GM12892 (cell line): ENCODE measurements at regions not wholly inside any gene's neighbourhood (a gene's known extent, or its start where the extent isn't known, plus 50 kb on each side); places are given as distances from the start of the nearest gene placed in this dataset.
"Not testable (repeated sequence)": the region's sequence is repeated elsewhere in the genome, so short reads cannot be mapped to it uniquely, and the experiment has no call there.

Source experiments
- POLR2A ChIP-seq: IDR thresholded peaks from 2 replicates; pipeline ENCODE4 v1.6.1; 2011; ENCODE audit warnings: low read depth, low read length, control low read depth
- POLR2AphosphoS5 ChIP-seq: IDR thresholded peaks from 2 replicates; pipeline ENCODE4 v1.6.1; 2011; ENCODE audit warnings: low read depth, low read length, control low read depth
- TAF1 ChIP-seq: IDR thresholded peaks from 2 replicates; pipeline ENCODE4 v1.6.1; 2011; ENCODE audit warnings: low read depth, mild to moderate bottlenecking, control low read depth, low read length, borderline replicate concordance

- not testable (repeated sequence) for TF ChIP-seq POLR2AphosphoS5, TAF1, POLR2A
Observed at GRCh38 chr2:155539028-155539427, 793.5 kb downstream of the NR4A2 start.
